DND-41 (cell line): ENCODE measurements at regions not wholly inside any gene's neighbourhood (a gene's known extent, or its start where the extent isn't known, plus 50 kb on each side); places are given as distances from the start of the nearest gene placed in this dataset.

Experiments used
- EZH2 ChIP-seq: IDR thresholded peaks from 3 replicates; pipeline ENCODE4 v1.6.1; 2012; ENCODE audit warnings: borderline replicate concordance, low read depth, mild to moderate bottlenecking, moderate library complexity, low read length, inconsistent platforms; ENCODE audit not compliant: severe bottlenecking
- TF ChIP-seq, protein P1 (sequence below): IDR thresholded peaks from 2 replicates; pipeline ENCODE4 v1.5.1; 2012; ENCODE audit warnings: borderline replicate concordance, low read length, moderate library complexity, mild to moderate bottlenecking; ENCODE audit not compliant: poor library complexity, severe bottlenecking; ENCODE audit errors: extremely low read depth

DNA sequence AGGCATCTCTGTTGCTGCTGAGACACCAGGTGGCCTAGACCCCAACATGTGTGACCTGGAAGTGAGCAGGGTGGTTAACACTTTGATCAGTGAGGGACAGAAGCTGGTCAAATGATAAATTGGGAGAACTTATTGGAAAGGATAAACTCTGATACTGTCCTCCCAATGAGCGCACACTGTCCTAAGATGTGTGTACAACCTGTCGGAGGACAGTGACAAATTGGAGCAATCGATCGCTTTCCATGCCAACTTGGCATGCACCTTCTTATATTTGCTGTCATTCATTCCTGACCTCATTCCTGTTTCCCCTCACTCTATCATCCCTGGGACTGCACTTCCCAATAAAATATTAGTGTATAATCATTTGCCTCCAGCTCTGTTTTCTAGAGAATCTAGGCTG, 198.7 kb upstream of the PROK2 start:
- TF ChIP-seq, protein P1, sequence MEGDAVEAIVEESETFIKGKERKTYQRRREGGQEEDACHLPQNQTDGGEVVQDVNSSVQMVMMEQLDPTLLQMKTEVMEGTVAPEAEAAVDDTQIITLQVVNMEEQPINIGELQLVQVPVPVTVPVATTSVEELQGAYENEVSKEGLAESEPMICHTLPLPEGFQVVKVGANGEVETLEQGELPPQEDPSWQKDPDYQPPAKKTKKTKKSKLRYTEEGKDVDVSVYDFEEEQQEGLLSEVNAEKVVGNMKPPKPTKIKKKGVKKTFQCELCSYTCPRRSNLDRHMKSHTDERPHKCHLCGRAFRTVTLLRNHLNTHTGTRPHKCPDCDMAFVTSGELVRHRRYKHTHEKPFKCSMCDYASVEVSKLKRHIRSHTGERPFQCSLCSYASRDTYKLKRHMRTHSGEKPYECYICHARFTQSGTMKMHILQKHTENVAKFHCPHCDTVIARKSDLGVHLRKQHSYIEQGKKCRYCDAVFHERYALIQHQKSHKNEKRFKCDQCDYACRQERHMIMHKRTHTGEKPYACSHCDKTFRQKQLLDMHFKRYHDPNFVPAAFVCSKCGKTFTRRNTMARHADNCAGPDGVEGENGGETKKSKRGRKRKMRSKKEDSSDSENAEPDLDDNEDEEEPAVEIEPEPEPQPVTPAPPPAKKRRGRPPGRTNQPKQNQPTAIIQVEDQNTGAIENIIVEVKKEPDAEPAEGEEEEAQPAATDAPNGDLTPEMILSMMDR = no peak
- TF ChIP-seq EZH2 = no peak
